HFF-Myc (cell line): ENCODE measurements at regions not wholly inside any gene's neighbourhood (a gene's known extent, or its start where the extent isn't known, plus 50 kb on each side); places are given as distances from the start of the nearest gene placed in this dataset.

ENCODE experiments used
- DNase-seq: peaks from one replicate; pipeline ENCODE4 v3.0.0-alpha.2; 2011; ENCODE audit warnings: low read depth; ENCODE audit errors: extremely low read depth
- H3K4me3 ChIP-seq: replicated peaks from 2 replicates; pipeline ENCODE4 v1.5.1; 2011; ENCODE audit warnings: low read depth, mild to moderate bottlenecking, control low read depth, low read length
- CTCF ChIP-seq: IDR thresholded peaks from 2 replicates; pipeline ENCODE4 v1.5.1; 2012; ENCODE audit warnings: mild to moderate bottlenecking, low read depth, low read length, control low read depth; ENCODE audit errors: missing control alignments

GRCh38 chr9:118252027-118252426 is 547.8 kb downstream of the TLR4 start:
- no peak for TF ChIP-seq CTCF
- H3K4me3 ChIP-seq: no peak overlapping the region
- no peak for DNase-seq

GRCh38 chr9:118262191-118262590 is 558.0 kb downstream of the TLR4 start:
- TF ChIP-seq CTCF: no peak
- DNase-seq: no peak
- H3K4me3 ChIP-seq: no peak overlapping the region

GRCh38 chr9:118263949-118264348 is 559.7 kb downstream of the TLR4 start:
- TF ChIP-seq CTCF: no peak
- H3K4me3 ChIP-seq: no peak overlapping the region
- no peak for DNase-seq

- no peak for DNase-seq
- TF ChIP-seq CTCF: no peak
- no peak overlapping the region for H3K4me3 ChIP-seq
Measured at GRCh38 chr9:118268046-118268445, 563.8 kb downstream of the TLR4 start.

GRCh38 chr9:118269623-118270022 is 565.4 kb downstream of the TLR4 start:
- no peak for DNase-seq
- H3K4me3 ChIP-seq: no peak overlapping the region
- no peak for TF ChIP-seq CTCF

- TF ChIP-seq CTCF: no peak
- H3K4me3 ChIP-seq: no peak overlapping the region
- DNase-seq: no peak
Measured at GRCh38 chr9:118271331-118271730, 567.1 kb downstream of the TLR4 start.

- no peak for DNase-seq
- no peak overlapping the region for H3K4me3 ChIP-seq
- no peak for TF ChIP-seq CTCF
Measured at GRCh38 chr9:118271936-118272335, 567.7 kb downstream of the TLR4 start.
